HPDE6-E6E7 (cell line): ENCODE measurements at regions not wholly inside any gene's neighbourhood (a gene's known extent, or its start where the extent isn't known, plus 50 kb on each side); places are given as distances from the start of the nearest gene placed in this dataset.

Source experiments
- DNase-seq: peaks from one replicate; pipeline ENCODE4 v3.0.0; 2011; ENCODE audit warnings: missing footprints; ENCODE audit errors: extremely low spot score

DNA sequence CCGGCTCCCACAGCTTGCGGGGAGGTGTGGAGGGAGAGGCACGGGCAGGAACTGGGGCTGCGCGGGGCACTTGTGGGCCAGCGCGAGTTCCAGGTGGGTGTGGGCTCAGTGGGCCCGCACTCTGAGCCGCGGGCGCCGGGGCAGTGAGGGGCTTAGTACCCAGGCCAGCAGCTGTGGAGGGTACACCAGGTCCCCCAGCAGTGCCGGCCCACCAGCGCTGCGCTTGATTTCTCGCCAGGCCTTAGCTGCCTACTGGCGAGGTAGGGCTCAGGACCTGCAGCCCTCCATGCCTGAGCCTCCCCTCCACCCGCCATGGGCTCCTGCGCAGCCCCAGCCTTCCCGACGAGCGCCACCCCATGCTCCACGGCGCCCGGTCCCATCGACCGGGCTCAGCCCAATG lies 337.9 kb upstream of the ACVR2A start:
- DNase-seq: no peak

DNA sequence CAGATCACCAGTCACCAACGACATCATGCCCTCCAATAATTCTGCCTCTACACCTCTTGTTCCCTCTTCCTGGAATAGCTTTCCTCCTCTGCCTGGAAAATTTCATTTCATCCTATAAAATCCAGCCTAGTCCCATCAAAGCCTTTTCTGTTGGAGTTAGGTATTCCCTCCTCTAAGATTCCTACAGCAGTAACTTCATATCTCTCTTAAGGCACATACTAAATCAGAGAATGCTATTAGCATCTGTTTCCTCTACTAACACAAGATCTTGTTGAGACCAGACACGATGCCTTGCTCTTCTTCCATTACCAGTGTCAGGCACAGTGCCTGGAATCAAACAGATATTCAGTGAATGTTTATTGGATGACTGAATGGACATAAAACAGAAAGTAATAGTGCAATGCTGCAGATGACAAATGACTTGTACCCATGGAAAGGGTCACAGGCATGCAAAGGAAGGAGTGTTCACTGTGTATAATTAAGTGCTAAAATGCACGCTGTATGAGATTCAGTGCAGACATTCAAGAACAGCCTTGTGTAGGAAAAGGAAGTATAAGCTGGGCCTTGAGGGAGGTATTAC lies 342.0 kb upstream of the ACVR2A start:
- DNase-seq: no peak

DNA sequence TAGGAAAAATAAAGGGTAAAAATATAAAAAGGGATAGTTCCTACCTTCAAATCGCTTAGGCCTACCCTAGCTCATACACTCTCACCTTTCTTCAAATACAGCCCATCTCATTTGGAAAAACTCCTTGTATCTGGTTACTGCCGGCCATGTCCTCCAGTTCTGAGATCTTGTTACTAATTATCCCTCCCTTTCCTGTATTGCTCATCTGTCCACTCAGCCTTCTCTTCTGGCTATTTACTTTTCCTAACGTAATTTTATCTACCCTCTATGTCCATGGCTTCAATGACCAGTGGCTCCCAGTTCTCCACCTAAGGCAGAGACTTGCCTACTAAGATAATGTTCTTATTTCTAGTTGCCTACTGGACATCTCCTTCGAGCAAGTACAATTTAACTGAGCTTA lies 342.9 kb upstream of the ACVR2A start:
- no peak for DNase-seq

DNA sequence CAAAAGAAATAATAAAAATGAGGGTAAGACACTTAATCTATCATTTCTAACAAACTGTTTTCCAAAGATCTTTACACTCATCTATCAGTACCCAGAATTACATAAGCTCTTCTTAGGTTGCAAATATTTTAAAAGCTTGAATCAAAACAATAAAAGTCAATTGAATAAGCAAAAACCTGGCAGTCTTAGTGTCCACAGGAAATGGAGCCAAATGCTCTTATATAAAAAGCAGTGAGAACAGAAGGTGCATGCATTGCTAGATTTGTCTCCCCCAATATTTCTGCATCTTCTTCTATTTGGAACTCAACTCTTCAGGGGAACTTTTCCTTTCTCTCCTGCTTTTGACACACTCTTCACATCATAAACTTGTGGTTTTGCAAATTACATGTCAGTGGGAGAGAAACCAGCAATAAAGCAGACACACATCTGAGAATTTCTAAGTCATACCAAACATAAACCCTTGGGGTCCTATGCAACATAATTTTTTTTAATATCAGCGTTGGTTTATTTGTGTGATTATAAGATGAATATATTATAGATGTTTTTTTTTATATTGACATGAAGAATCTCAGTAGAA lies 343.9 kb upstream of the ACVR2A start:
- no peak for DNase-seq

DNA sequence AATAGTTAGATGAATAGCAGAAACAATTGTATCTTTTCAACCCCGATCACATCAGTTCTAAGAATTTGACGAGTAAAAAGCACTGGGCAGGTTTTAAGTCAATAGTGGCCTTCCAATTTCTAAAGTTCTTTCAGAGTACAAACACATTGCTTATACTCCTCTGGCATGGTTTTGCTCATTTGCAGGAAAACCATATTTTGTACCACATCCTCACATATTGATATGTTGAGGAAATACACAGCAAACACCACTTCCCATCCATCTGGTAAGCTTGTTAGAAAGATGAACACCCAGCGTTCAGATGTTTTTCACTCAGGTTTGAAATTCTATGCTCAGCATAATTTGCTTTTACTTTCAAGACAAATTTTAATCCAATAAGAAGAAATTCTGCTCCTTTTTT lies 344.6 kb upstream of the ACVR2A start:
- no peak for DNase-seq

DNA sequence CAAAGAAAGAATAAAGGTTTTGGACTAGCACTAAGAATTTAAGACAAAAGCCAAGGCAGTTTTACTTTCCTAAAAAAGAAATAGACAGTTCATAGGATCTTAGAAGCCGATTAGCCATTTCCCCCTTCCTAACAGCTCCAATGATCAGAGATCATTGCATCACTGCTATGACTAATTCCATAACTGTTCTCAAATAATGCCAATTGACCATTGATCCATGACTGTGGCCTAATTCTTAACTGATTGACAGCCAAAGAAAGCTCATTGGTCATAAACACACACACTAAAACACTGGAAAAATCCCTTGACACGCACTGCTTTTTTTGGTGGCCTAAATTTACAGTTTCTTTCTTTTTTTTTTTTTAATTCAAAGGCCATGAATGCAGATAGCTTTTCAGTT lies 345.0 kb upstream of the ACVR2A start:
- no peak for DNase-seq

DNA sequence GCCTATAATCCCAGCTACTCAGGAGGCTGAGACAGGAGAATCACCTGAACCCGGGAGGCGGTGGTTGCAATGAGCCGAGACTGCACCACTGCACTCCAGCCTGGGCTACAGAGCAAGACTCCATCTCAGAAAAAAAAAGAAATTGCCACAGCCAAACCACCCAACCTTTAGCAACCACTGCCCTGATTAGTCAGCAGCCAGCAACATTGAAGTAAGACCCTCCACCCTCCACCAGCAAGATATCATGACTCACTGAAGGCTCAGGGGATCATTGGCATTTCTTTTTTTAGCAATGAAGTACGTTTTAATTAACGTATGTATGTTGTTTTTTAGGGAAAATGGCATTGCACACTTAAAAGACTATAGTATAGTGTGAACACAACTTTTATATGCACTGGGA lies 349.1 kb upstream of the ACVR2A start:
- no peak for DNase-seq

DNA sequence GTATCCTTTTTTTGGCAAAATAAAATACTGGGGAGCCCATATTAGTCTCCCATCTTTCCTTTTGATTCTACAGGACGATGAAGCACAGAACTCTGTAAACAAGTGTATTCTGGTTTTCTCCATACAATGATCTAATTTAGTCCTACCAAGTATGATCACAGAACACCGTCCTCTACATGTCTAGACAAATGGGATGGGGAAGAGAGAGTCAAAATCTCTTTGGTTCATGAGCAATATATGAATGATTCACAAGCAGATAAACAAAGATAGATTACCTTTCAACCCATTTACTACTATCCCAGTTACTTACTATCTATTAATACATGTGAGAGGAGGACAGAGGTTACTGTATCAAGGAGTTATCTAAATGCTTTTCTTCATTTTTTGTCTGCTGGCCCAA lies 352.4 kb upstream of the ACVR2A start:
- DNase-seq: no peak

DNA sequence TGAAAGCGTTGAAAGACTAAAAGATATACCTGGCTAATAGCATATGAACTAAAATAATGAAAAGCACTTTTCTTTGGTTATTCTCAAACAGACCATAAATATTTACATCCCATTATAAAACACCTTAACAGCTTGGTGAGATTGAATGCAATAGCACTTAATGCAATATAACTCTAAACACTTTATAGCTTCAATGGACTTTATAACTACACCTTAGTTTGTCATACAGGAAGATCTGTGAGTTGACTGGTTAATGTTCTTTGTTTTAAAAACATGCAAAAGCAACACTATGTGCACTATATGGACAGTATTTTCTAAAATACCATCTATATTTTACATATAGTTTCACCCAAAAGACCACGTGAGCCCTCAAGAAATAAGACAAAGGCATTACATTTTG lies 353.3 kb upstream of the ACVR2A start:
- no peak for DNase-seq

DNA sequence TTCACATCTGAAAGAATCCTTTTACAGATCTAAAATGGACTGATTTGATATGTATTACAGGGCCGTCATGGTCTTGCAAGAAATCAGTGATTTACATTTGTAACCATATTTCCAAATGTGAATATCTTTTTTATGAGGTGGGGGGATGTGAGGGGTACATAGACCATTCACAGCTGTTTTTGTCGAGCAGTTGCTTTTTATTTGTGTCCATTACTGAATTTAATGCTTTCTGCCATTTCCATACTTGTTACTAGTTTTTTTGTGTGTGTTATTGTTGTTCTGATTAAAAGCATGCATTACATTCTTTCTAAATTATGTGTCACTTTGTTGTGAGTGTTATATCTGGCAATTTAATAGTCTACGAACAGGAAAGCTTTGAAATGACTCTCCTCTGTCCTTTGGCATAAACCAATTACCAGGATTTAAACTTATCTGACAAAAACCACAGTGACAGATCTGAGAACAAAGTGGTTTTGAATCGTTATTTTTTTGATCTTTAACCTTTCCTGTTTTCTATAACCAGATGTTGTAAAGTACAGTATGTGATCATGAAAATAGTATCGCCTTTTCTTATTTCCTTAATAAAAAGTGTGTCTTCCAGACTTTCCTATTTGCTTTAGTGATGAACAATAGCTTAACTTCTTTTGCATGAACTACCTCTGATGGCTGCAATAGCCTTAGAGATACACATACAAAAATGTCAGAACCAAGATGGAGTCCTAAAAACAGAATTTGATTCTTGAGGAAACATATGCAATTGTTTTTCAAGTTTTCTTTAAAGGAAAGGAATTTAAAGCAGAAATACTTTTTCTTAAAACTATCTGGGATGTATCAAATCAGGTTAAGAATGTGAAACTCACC lies 354.2 kb upstream of the ACVR2A start:
- DNase-seq: no peak

DNA sequence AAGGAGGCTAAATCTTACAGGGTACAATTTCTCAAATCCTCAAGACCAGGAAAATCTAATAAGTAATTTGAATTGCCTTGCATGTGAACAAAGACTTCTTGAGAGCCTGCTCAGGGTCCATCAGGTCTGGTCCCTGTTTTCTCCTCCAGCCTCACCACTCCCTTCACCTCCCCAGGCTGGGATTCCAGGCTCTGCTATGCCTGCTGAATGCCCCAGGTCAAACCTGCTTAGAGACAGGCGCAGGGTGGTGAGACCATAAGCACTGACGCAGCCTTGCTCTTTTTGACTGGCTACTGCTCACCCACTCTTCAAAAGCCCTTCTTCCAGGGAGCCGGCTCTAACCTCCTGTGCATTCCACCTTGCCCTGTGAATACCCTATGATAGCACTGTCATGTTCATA lies 356.4 kb upstream of the ACVR2A start:
- DNase-seq: no peak

DNA sequence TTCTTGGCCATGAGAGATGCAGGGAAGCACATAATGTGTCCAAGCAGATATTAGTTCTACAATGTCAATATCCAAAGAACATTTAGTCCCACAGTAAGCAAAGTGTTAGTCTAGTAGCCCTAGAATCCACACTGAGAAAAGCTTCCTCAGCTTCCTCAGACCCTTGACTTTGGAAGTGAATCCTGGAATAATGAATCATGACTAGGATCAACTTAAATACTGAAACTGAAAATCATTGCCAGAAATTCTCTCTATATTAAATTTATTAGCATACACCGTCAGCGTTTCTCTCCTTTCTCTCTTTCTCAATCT lies 356.9 kb upstream of the ACVR2A start:
- no peak for DNase-seq

DNA sequence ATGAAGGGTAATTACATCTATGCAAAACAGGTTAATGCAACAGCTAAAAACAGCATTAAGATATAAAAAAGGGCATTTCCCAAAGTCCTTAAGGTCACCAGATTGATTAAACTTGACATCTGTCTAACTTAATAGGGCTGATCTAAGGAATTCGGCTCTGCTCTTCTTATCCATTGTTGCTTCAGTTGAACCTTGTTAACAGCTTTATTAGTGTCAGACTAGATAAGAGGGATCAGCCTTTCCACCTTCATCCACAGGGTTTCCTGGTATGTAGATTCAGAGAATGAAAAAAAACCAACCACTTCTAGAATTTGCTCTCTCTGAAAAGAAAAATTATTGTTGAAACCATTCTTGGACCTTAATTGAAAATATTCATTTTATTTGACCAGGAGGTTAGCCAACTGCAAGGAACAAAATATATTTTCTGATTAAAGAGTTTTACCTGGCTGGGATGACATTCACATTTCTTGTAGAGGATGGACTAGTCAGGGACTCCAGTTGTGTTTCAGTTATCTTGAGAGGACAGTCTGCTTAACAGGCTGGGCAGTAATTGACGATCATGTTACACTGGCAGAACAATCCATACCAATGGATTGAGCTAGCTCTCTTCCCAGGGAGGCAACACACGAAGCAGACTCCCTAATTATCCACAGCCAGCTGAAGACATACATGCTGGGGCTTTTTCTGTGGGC lies 357.4 kb upstream of the ACVR2A start:
- no peak for DNase-seq

DNA sequence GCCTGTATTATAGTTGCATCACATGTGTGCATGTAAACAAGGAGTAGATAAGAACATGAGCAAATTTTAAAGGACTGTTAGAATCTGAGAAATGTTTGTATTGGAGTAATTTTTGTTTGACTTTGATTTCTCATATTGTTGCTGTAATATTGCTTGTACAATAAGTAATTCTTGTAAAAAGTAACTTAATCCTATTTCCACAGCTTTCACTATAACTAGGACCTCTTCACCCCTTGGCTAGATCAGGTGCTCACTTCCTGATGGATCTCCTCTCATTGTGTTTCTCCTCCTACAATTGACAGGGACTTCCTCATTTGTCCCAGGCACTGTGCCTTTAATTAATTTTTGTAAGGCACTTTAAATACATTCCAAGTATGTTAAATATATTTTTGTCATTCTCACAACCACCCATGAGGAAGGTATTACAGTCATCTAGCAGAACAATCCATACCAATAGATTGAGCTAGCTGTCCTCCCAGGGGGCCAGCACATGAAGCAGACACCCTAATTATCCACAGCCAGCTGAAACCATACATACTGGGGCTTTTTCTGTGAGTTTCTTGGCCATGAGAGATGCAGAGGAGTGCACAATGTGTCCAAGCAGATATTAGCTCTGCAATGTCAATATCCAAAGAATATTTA lies 359.5 kb upstream of the ACVR2A start:
- no peak for DNase-seq

DNA sequence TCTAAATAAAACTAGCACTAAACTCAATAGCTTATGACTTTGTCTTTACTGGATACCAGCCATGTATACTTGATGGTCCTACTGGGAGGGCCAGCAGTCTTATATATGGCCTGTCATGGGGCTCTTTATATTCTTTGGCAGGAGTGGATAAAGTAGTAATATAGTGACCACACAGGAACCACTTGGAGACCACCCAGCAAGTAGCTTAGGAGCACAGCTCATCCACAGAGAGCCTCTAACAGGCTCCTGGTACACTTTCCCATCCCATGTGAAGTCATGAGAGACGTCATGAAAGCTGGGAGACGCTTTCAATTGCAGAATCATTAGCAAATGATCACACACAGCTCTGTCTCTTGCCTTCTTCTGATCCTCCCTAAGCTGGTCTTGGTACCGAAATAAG lies 360.9 kb upstream of the ACVR2A start:
- no peak for DNase-seq

DNA sequence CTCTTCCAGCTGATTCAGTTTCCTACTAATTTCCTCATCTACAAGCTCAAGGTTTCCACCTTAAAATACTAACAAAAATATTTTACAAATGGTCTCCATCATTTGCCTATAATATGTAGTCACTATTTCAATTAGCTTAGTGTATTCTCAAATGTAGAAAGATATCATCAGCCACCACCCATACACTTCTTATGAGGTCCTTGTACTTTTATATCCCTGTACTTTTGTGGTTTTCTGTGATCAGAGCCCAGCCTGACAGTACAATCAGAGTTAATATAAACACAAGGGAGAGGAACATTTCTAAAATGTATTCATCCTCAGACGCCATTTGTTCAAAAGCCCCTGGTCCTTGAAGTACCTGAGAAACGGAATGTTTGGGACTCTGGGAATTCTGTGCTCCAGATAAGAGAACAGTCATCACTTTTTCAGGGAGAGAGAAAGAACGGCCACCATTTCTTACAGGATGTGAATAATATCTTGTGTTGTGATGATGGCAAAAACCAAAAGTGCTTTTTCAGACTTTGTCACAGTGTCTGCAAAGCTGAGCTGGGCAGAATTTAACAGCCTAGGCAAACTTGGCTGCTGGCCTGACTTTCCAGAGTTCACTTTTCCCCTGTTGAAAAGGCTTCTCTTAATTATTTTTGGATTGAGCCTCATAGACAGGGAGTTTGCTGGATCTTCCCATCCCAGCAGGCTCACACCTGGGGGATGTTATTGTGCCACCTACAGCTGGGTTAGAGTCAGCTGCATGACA lies 361.7 kb upstream of the ACVR2A start:
- no peak for DNase-seq

DNA sequence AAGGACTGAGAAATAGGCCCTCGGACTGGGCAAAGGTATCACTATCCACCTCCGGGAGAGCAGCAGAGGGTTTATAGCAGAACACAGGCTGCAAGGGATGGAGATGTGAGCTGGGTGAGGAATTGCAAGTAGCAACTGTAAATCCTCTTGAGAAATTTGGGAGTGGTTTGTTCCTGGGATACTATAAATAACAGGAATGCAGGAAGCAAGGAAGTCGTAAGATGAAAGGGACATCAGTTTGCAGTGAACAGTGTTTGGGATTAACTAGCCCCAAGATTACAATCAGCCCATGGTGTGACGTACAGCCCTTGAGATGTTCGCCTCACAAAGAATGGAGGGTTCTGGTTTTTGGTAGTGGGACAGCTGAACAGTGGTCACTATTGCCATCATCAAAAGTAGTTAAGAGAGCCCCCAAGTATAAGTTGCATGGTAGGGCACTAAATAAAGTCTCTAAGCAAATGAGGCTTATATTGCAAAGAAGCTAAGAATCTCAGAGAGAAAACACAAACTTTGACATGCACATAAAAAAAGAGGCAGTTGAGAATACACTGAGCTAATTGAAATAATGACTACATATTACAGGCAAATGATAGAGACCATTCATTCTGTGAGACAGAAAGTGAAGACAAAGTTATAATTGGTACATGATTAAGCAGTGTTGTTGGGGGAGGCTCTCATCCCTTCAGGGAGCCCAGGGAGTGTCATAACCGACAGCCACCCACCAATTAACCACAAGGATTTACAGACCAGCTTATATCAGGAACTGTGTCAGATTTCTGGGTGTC lies 362.5 kb upstream of the ACVR2A start:
- no peak for DNase-seq

DNA sequence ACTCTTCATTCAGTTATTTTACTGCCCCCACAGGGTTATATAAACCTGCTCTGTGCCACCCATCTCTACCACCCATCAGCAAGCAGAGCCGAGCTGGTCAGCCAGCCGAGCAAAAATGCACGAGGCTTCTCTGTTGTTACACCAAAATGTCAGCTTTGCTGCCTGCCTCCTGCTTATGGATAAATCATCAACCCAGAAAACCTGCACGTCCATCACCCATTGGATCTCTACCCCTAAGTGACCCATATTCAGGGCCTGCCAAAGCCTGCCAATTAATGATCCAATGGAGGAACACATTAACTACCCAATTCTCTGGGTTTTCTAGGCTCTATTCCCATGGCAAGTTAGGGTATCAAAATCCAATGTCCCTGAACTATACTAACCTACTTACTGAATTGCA lies 365.5 kb upstream of the ACVR2A start:
- no peak for DNase-seq

DNA sequence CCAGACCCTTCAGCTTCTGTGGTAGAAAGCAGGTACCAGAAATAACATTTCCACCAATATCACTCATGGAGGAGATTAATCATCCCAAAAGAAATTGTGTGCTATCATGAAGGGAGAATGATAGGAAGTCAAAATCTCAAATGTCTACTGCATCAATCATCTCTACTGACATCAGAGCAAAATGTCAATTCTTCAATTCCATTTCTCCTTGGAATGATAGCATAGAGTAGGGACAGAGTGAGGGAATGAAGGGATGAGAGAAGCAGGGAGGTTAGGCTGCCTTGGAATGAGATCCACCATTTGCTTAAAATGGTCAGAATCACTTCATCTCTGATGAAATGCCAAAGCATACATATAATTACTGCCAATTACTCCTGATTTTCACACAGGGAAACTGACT lies 371.8 kb upstream of the ACVR2A start:
- no peak for DNase-seq

DNA sequence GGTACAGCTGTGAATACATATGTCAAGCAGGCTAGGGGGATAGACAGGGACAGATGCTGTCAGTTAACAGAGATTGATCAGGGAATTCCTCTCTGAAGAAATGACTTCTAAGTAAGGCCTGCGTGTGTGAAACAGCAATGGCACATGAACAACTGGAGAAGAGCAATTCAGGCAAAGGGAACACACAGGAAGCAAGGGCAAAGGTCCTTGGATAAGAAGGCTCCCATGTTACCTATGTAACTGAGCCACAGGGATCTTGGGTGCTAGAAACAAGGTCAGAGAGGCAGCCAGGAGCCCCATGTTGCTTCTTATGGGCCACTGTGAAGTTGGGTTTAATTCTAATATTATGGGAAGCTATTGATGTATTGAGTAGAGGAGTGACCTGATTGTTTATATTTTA lies 373.7 kb upstream of the ACVR2A start:
- no peak for DNase-seq

DNA sequence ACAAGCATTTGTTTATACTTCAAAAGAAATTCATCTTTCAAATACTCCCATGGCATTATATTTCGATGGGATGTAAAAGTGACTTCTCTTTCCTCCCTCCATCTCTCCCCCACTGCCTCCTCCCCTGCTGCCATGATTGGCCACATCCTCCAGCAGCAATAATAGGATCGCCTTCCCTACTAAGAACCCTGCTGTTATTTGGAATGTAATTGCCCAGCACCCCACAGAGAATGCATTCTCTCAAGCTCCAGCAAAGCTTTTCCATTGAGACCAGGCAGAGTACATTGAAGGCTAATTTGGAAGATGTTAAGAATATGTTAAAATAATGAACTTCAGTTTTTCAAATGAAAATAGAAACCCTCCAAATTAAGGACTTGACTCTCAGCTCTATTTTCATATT lies 375.4 kb upstream of the ACVR2A start:
- no peak for DNase-seq
